ENCODE measurements at regions not wholly inside any gene's neighbourhood (a gene's known extent, or its start where the extent isn't known, plus 50 kb on each side); places are given as distances from the start of the nearest gene placed in this dataset.

DNA sequence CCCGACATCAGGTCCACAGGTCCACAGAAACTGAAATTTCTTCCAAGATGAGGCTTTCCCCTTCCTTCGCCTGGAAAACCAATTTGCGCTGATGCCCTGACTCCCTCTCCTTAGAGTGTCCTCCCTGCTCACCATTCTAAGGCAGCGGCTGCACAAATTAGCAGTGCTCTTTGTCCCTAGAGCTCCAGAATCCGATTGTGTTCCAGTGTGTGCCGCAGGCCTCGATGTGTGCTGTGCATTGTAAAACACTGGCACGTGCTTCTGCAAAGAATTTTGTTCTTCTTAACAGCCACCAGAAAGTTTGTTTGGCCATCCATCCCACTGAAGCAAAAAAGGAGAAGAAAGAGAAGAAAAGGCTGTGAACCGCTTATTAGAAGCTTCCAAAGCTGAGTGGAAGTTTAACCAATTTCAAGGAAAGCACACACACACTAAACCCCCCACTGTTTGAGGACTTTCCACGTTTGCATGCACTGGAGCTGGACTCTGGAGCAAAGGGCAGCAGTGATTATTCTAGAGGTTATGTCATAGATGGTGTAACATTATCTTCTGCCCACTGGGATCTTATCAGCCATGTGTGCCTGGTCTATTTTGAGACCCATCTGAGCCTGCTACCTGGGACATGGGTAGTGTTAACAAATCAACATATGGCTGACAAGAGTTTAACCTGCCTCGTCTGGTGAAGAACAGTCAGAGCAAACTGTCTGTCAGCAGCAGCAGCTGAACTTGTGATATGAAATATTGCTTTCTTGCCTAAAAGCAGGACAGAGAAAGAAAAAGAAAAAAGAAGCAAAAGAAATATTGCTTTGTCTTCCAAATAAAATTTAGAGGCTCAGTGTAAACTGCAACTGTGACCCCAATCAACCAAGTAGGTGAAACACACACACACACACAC is 64.9 kb upstream of the RREB1 start:
- TF ChIP-seq, protein P1, sequence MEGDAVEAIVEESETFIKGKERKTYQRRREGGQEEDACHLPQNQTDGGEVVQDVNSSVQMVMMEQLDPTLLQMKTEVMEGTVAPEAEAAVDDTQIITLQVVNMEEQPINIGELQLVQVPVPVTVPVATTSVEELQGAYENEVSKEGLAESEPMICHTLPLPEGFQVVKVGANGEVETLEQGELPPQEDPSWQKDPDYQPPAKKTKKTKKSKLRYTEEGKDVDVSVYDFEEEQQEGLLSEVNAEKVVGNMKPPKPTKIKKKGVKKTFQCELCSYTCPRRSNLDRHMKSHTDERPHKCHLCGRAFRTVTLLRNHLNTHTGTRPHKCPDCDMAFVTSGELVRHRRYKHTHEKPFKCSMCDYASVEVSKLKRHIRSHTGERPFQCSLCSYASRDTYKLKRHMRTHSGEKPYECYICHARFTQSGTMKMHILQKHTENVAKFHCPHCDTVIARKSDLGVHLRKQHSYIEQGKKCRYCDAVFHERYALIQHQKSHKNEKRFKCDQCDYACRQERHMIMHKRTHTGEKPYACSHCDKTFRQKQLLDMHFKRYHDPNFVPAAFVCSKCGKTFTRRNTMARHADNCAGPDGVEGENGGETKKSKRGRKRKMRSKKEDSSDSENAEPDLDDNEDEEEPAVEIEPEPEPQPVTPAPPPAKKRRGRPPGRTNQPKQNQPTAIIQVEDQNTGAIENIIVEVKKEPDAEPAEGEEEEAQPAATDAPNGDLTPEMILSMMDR (IDR thresholded peaks at IDR 0.05; ENCODE audit: insufficient read depth, low read length, poor library complexity, severe bottlenecking) = no peak
- no peak for DNase-seq (ENCODE audit: extremely low read depth, insufficient read length)

DNA sequence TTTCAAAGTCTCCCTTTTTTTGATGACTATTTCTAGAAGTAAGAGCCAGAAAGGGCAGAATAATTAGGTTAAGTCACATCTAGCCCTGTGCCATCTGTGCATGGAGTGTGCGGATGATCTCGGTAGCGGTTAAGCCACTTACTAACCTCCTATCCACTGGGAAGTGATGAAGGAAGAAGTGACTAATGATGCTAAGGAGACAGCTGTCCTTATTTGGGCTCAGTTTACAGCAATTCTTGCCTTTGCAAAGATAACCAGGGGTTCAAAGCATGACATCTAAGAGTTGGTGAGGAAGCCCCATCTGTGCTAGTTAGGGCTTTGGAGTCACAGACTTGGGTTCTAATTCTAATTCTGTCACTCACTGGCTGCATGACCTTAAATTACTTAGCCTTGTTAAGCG is 62.4 kb upstream of the RREB1 start:
- Histone ChIP-seq H3K4me3 (replicated peaks; ENCODE audit: low read depth, low read length) (no peak overlapping the region), H3K27me3 (replicated peaks; ENCODE audit: control insufficient read depth, insufficient read depth, low read length) (no peaks in the 10 kb centered on the region), H3K36me3 (ENCODE audit: control insufficient read depth, insufficient read depth, low read length) (no peaks in the 10 kb centered on the region)
- TF ChIP-seq, protein P1 (IDR thresholded peaks at IDR 0.05; ENCODE audit: insufficient read depth, low read length, poor library complexity, severe bottlenecking) = no peak
- no peak for DNase-seq (ENCODE audit: extremely low read depth, insufficient read length)

More for the DNA sequence above, 64.9 kb upstream of the RREB1 start:
- H3K36me3 ChIP-seq (ENCODE audit: control insufficient read depth, insufficient read depth, low read length) = no peaks in the 10 kb centered on the region
- H3K4me3 ChIP-seq (replicated peaks; ENCODE audit: low read depth, low read length) = no peak overlapping the region
- no peaks in the 10 kb centered on the region for H3K27me3 ChIP-seq (replicated peaks; ENCODE audit: control insufficient read depth, insufficient read depth, low read length)

DNA sequence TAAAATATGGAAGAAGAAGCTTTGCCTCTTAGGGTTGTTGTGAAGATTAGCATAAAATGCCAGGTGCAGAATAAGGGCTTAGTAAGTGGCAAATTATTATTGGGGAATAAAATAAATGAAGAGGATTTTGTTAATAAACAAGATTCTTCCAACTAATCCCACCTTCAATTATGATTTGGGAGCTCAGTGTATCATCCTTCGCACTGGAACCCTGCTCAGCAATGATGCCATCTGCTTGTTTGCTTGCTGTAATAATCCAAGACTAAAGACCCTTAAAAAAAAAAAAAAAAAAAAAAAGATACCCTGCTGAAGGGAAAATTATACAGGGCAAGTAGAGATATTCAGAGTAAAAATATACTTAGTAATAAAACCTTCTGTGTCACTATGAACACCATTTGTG is 62.0 kb upstream of the RREB1 start:
- Histone ChIP-seq H3K27me3 (replicated peaks; ENCODE audit: control insufficient read depth, insufficient read depth, low read length) (no peaks in the 10 kb centered on the region), H3K36me3 (ENCODE audit: control insufficient read depth, insufficient read depth, low read length) (no peaks in the 10 kb centered on the region), H3K4me3 (replicated peaks; ENCODE audit: low read depth, low read length) (no peak overlapping the region)
- TF ChIP-seq, protein P1 (IDR thresholded peaks at IDR 0.05; ENCODE audit: insufficient read depth, low read length, poor library complexity, severe bottlenecking) = no peak
- no peak for DNase-seq (ENCODE audit: extremely low read depth, insufficient read length)

- TF ChIP-seq, protein P1 (IDR thresholded peaks at IDR 0.05; ENCODE audit: insufficient read depth, low read length, poor library complexity, severe bottlenecking) = no peak
Observed at GRCh38 chr6:7047128-7047527, 60.6 kb upstream of the RREB1 start.

DNA sequence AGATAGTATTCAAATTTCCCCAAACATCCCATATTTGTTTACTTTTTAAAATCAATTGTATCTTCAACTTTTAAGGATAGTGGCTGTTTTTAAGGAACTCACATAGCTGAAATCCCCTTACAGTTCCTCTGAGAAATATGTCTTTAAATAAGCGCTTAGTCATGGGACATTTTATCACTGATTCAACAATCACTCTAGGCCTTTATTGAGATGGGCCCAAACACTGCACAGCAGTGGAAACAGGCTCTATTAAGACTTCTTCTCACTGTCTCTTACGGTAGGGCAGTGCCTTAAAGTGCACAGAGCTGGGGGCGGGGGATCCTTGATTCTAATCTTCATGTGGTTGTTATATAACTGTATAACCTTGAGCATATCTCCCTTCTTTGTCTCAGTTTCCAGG is 59.8 kb upstream of the RREB1 start:
- DNase-seq (ENCODE audit: extremely low read depth, insufficient read length) = no peak
- no peaks in the 10 kb centered on the region; the same call in 1 of the 2 replicates for H3K27me3 ChIP-seq (replicated peaks; ENCODE audit: control insufficient read depth, insufficient read depth, low read length)
- no peaks in the 10 kb centered on the region for H3K36me3 ChIP-seq (ENCODE audit: control insufficient read depth, insufficient read depth, low read length)
- no peak overlapping the region for H3K4me3 ChIP-seq (replicated peaks; ENCODE audit: low read depth, low read length)
- TF ChIP-seq, protein P1 (IDR thresholded peaks at IDR 0.05; ENCODE audit: insufficient read depth, low read length, poor library complexity, severe bottlenecking) = no peak

More at GRCh38 chr6:7047128-7047527, 60.6 kb upstream of the RREB1 start:
- DNase-seq (ENCODE audit: extremely low read depth, insufficient read length) = no peak
- no peaks in the 10 kb centered on the region for H3K27me3 ChIP-seq (replicated peaks; ENCODE audit: control insufficient read depth, insufficient read depth, low read length)
- no peak overlapping the region for H3K4me3 ChIP-seq (replicated peaks; ENCODE audit: low read depth, low read length)
- H3K36me3 ChIP-seq (ENCODE audit: control insufficient read depth, insufficient read depth, low read length) = no peaks in the 10 kb centered on the region
